Mucosa of rectum (tissue), 2 donors: ENCODE measurements at regions not wholly inside any gene's neighbourhood (a gene's known extent, or its start where the extent isn't known, plus 50 kb on each side); places are given as distances from the start of the nearest gene placed in this dataset.

Experiments used
- H3K27ac ChIP-seq, 2 donors: one replicate each; pipeline ENCODE4 v1.7.0; 2013; ENCODE audit warnings: inconsistent platforms in 2 of 2, low read depth in 2 of 2, low read length in 2 of 2
- H3K27me3 ChIP-seq, 2 donors: one replicate each; pipeline ENCODE4 v1.7.0; 2013; ENCODE audit warnings: low read length in 2 of 2; ENCODE audit not compliant: control insufficient read depth in 2 of 2, insufficient read depth in 2 of 2
- H3K36me3 ChIP-seq, 2 donors: one replicate each; pipeline ENCODE4 v1.7.0; 2013; ENCODE audit warnings: low read length in 2 of 2; ENCODE audit not compliant: control insufficient read depth in 2 of 2, insufficient read depth in 2 of 2
- H3K4me1 ChIP-seq, 2 donors: one replicate each; pipeline ENCODE4 v1.7.0; 2013; ENCODE audit warnings: low read length in 2 of 2, mild to moderate bottlenecking in 1 of 2; ENCODE audit not compliant: control insufficient read depth in 2 of 2, insufficient read depth in 2 of 2
- H3K4me3 ChIP-seq, 2 donors: one replicate each; pipeline ENCODE4 v1.7.0; 2013; ENCODE audit warnings: low read length in 2 of 2
- H3K9ac ChIP-seq, 2 donors: one replicate each; pipeline ENCODE4 v1.7.0; 2013; ENCODE audit warnings: low read length in 2 of 2, low read depth in 1 of 2, mild to moderate bottlenecking in 1 of 2
- H3K9me3 ChIP-seq, 2 donors: one replicate each; pipeline ENCODE4 v1.7.0; 2013; ENCODE audit warnings: low read length in 2 of 2; ENCODE audit not compliant: control insufficient read depth in 2 of 2
- donor health status: healthy.
- donor health status: Normal muscosa, but diverticular disease.

GRCh38 chr21:38982096-38982495 lies 176.4 kb downstream of the ETS2 start:
- no peak overlapping the region for H3K27ac ChIP-seq
- peaks cover 0 to 9% of the 10 kb centered on the region in 2 donors for H3K4me1 ChIP-seq
- H3K9me3 ChIP-seq: no peaks in the 10 kb centered on the region
- H3K4me3 ChIP-seq: no peak overlapping the region
- no peaks in the 10 kb centered on the region for H3K36me3 ChIP-seq
- no peaks in the 10 kb centered on the region for H3K27me3 ChIP-seq
- no peak overlapping the region for H3K9ac ChIP-seq

GRCh38 chr21:38980416-38981313 lies 174.9 kb downstream of the ETS2 start:
- Histone ChIP-seq H3K27me3 (no peaks in the 10 kb centered on the region), H3K36me3 (no peaks in the 10 kb centered on the region), H3K9me3 (no peaks in the 10 kb centered on the region), H3K4me1 (peaks cover 0 to 9% of the 10 kb centered on the region in 2 donors), H3K27ac (no peak overlapping the region), H3K4me3 (no peak overlapping the region), H3K9ac (no peak overlapping the region)

- no peaks in the 10 kb centered on the region for H3K4me1 ChIP-seq
- H3K9me3 ChIP-seq: no peaks in the 10 kb centered on the region
- no peaks in the 10 kb centered on the region for H3K27me3 ChIP-seq
- no peak overlapping the region for H3K27ac ChIP-seq
- H3K4me3 ChIP-seq: no peak overlapping the region
- H3K9ac ChIP-seq: no peak overlapping the region
- H3K36me3 ChIP-seq: no peaks in the 10 kb centered on the region
Measured at GRCh38 chr21:38979271-38980121, 173.8 kb downstream of the ETS2 start.

GRCh38 chr21:38976900-38977299 lies 171.2 kb downstream of the ETS2 start:
- Histone ChIP-seq H3K4me1 (no peaks in the 10 kb centered on the region), H3K9ac (no peak overlapping the region), H3K36me3 (no peaks in the 10 kb centered on the region), H3K9me3 (no peaks in the 10 kb centered on the region), H3K27ac (no peak overlapping the region), H3K4me3 (no peak overlapping the region), H3K27me3 (no peaks in the 10 kb centered on the region)

- Histone ChIP-seq H3K27ac (no peak overlapping the region), H3K4me1 (no peaks in the 10 kb centered on the region), H3K27me3 (no peaks in the 10 kb centered on the region), H3K9ac (no peak overlapping the region), H3K36me3 (no peaks in the 10 kb centered on the region), H3K9me3 (no peaks in the 10 kb centered on the region), H3K4me3 (no peak overlapping the region)
Measured at GRCh38 chr21:38973552-38973951, 167.8 kb downstream of the ETS2 start.

GRCh38 chr21:38972078-38972477 lies 166.3 kb downstream of the ETS2 start:
- Histone ChIP-seq H3K27me3 (no peaks in the 10 kb centered on the region), H3K9me3 (no peaks in the 10 kb centered on the region), H3K9ac (no peak overlapping the region), H3K4me3 (no peak overlapping the region), H3K36me3 (no peaks in the 10 kb centered on the region), H3K27ac (no peak overlapping the region), H3K4me1 (no peaks in the 10 kb centered on the region)

- no peak overlapping the region for H3K27ac ChIP-seq
- H3K9ac ChIP-seq: no peak overlapping the region
- H3K4me1 ChIP-seq: peaks cover 0 to 4% of the 10 kb centered on the region in 2 donors
- no peaks in the 10 kb centered on the region for H3K36me3 ChIP-seq
- no peaks in the 10 kb centered on the region for H3K9me3 ChIP-seq
- no peak overlapping the region for H3K4me3 ChIP-seq
- no peaks in the 10 kb centered on the region for H3K27me3 ChIP-seq
Measured at GRCh38 chr21:38970765-38971164, 165.0 kb downstream of the ETS2 start.

GRCh38 chr21:38968887-38969543 lies 163.3 kb downstream of the ETS2 start:
- Histone ChIP-seq H3K36me3 (no peaks in the 10 kb centered on the region), H3K9me3 (no peaks in the 10 kb centered on the region), H3K27ac (no peak overlapping the region), H3K4me3 (no peak overlapping the region), H3K9ac (no peak overlapping the region), H3K27me3 (no peaks in the 10 kb centered on the region), H3K4me1 (peaks cover 0 to 4% of the 10 kb centered on the region in 2 donors)

- Histone ChIP-seq H3K4me1 (peaks cover 0 to 4% of the 10 kb centered on the region in 2 donors), H3K27me3 (no peaks in the 10 kb centered on the region), H3K36me3 (no peaks in the 10 kb centered on the region), H3K9me3 (no peaks in the 10 kb centered on the region), H3K4me3 (peak overlapping the region in 1 of 2 donors; percentile 65), H3K27ac (peak overlapping the region; percentile 61 to 77), H3K9ac (peak overlapping the region; percentile 52 to 66)
Measured at GRCh38 chr21:38965910-38966504, 160.3 kb downstream of the ETS2 start.
